ENCODE measurements at regions not wholly inside any gene's neighbourhood (a gene's known extent, or its start where the extent isn't known, plus 50 kb on each side); places are given as distances from the start of the nearest gene placed in this dataset.

DNA sequence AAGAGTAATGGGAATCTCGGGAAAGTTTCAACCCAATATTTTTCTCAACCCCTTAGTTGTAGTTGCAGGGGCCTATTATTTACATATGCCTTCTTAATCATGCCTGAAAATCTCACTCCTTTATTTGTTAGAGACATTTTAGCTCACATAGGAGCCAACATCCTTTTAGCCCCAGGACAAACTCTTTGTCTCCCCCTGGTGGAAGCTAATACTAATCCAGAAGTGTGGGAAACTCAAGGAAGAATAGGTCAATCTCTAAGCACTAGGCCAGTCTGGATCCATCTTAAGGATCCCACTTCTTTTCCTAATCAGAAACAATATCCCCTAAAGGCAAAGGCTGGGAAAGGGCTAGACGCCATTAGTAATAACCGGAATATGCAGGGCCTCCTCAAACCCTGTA lies 550.9 kb upstream of the PKDCC start:
- TF ChIP-seq SPI1 (IDR thresholded peaks at IDR 0.05; ENCODE audit: low read depth, low read length) (no peak), POLR2A (IDR thresholded peaks at IDR 0.05; ENCODE audit: low read depth, low read length) (no peak), POLR2AphosphoS5 (IDR thresholded peaks at IDR 0.05; ENCODE audit: low read depth, low read length) (no peak), TAF1 (IDR thresholded peaks at IDR 0.05; ENCODE audit: low read depth, low read length) (no peak), POU2F2 (IDR thresholded peaks at IDR 0.05; ENCODE audit: low read depth, low read length) (no peak), PAX5 (IDR thresholded peaks at IDR 0.05; ENCODE audit: insufficient read depth, low read length, severe bottlenecking) (no peak)
